ENCODE measurements at regions not wholly inside any gene's neighbourhood (a gene's known extent, or its start where the extent isn't known, plus 50 kb on each side); places are given as distances from the start of the nearest gene placed in this dataset.

DNA sequence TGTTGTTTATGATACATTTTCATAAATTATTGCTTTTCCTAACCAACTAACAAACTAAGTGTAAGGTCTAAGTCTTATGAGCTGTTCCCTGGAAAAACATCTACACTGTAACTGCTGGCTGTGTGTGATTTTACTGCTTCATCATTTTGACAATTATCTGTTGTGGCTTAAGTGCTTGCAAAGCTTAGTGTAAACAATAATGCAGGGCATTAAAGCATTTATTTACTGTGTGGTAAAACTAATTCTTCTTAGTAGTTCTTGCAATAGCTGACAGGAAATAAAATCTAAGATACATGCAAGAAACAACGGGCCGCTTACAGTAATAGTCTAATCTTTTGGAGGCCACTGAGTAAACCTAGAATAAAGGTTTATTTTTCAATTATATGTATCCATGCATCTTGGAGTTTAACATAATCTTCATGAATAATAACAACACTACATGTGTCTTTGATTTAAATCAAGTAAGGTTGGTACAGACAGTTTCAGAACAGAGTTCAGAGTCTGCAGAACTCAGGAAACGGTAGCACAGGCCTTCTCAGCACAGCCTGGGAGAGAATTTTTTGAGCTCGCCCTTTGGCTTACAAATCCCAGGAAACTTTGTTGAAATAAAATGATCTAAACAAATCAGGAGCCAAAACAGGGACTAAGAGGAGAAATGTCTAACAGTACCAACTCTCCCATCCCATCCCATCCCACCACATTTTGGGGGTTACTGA lies 473.1 kb downstream of the NR2F1-AS1 start:
- no peak overlapping the region for H3K4me3 Mint-ChIP-seq
- ChIA-PET CTCF (no interaction called here), POLR2A (no interaction called here)
- no peaks in the 10 kb centered on the region for H3K4me1 Mint-ChIP-seq
- H3K27ac Mint-ChIP-seq, result no peak overlapping the region
- DNase-seq, result no peak
- H3K9me3 Mint-ChIP-seq, result no peaks in the 10 kb centered on the region
- H3K36me3 Mint-ChIP-seq (ENCODE audit: low read depth), result no peaks in the 10 kb centered on the region
- no peaks in the 10 kb centered on the region for H3K27me3 Mint-ChIP-seq

- ChIA-PET POLR2A (no interaction called here), CTCF (no interaction called here)
- H3K4me1 Mint-ChIP-seq, result no peaks in the 10 kb centered on the region
- no peaks in the 10 kb centered on the region for H3K9me3 Mint-ChIP-seq
- DNase-seq, result no peak
- H3K36me3 Mint-ChIP-seq (ENCODE audit: low read depth), result no peaks in the 10 kb centered on the region
- H3K4me3 Mint-ChIP-seq, result no peak overlapping the region
- H3K27ac Mint-ChIP-seq, result no peak overlapping the region
- no peaks in the 10 kb centered on the region for H3K27me3 Mint-ChIP-seq
These were observed 473.9 kb downstream of the NR2F1-AS1 start for GRCh38 chr5:93107141-93107540.

GRCh38 chr5:93101661-93102060 lies 479.4 kb downstream of the NR2F1-AS1 start:
- Mint-ChIP-seq H3K36me3 (ENCODE audit: low read depth) (no peaks in the 10 kb centered on the region), H3K27me3 (no peaks in the 10 kb centered on the region), H3K9me3 (no peaks in the 10 kb centered on the region), H3K4me1 (no peaks in the 10 kb centered on the region), H3K27ac (no peak overlapping the region), H3K4me3 (no peak overlapping the region)
- CTCF ChIA-PET, result no interaction called here
- DNase-seq, result no peak
- POLR2A ChIA-PET, result no interaction called here

DNA sequence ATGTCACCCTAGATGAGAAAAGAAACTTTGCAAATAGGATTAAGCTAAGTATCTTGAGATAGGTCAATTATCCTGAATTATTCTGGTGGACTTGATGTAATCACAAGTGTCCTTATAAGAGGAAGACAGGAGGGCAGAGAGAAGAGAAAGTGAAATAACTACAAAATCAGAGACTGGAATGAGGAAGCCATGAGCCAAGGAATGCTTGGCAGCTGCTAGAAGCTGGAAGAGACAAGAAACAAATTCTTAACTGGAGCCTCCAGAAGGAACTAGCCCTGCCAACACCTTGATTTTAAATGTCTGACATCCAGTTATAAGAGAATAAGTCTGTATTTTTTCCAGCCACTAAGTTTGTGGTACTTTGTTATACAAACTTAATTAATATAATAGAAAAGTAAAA lies 480.0 kb downstream of the NR2F1-AS1 start:
- Mint-ChIP-seq H3K27me3 (no peaks in the 10 kb centered on the region), H3K36me3 (ENCODE audit: low read depth) (no peaks in the 10 kb centered on the region), H3K4me1 (no peaks in the 10 kb centered on the region), H3K4me3 (no peak overlapping the region), H3K27ac (no peak overlapping the region), H3K9me3 (no peaks in the 10 kb centered on the region)
- POLR2A ChIA-PET, result no interaction called here
- no peak for DNase-seq
- CTCF ChIA-PET, result no interaction called here

GRCh38 chr5:93100428-93100827 lies 480.6 kb downstream of the NR2F1-AS1 start:
- no peak for DNase-seq
- H3K36me3 Mint-ChIP-seq (ENCODE audit: low read depth), result no peaks in the 10 kb centered on the region
- no peaks in the 10 kb centered on the region for H3K27me3 Mint-ChIP-seq
- CTCF ChIA-PET, result no interaction called here
- H3K9me3 Mint-ChIP-seq, result no peaks in the 10 kb centered on the region
- POLR2A ChIA-PET, result no interaction called here
- H3K4me1 Mint-ChIP-seq, result no peaks in the 10 kb centered on the region
- no peak overlapping the region for H3K4me3 Mint-ChIP-seq
- H3K27ac Mint-ChIP-seq, result no peak overlapping the region

DNA sequence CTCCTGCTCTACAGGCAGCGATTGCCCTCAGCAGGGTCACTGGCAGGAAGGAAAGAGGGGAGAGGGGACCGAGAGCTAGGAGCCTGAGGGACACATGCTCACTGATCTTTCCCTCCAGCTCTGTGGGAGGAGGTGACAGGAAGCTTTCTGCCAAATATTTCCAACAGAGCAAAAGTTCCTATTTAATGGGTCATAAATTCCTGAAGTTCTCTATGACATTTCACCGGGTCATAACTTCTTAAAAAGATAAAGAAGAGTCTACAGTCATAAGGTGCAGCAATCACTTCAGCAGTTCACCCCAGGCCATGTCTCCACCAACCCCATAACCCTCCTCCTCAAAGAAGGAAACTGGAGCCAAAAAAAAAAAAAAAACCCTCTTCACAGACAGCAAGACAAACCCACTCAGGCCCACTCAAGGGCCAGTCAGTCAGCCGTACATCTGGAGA lies 481.1 kb downstream of the NR2F1-AS1 start:
- CTCF ChIA-PET, result no interaction called here
- Mint-ChIP-seq H3K36me3 (ENCODE audit: low read depth) (no peaks in the 10 kb centered on the region), H3K27me3 (no peaks in the 10 kb centered on the region), H3K27ac (no peak overlapping the region), H3K9me3 (no peaks in the 10 kb centered on the region), H3K4me3 (no peak overlapping the region), H3K4me1 (no peaks in the 10 kb centered on the region)
- no peak for DNase-seq
- POLR2A ChIA-PET, result no interaction called here

DNA sequence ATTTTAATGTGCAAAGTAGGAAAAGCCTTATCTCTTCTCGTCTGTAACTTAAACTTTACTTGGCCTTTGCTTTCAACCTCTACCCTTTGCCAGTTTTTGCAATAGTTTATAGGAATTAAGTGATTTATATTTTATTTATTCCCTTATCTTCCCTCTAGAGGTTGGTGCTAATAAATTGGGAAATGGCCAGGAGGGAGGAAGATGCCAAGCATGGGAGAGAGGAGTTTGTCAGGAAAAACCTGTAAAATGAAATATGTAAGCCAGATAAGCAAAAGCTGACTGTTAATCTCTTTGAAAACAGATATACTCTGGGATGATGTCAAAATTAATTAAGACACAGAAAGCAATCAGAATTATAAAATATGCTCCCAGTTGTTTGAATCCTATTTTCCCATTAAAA lies 484.5 kb downstream of the NR2F1-AS1 start:
- Mint-ChIP-seq H3K36me3 (ENCODE audit: low read depth) (no peaks in the 10 kb centered on the region), H3K4me1 (no peaks in the 10 kb centered on the region), H3K9me3 (peaks cover 3% of the 10 kb centered on the region), H3K27ac (no peak overlapping the region), H3K4me3 (no peak overlapping the region), H3K27me3 (no peaks in the 10 kb centered on the region)
- DNase-seq, result no peak
- ChIA-PET POLR2A (no interaction called here), CTCF (no interaction called here)

GRCh38 chr5:93092349-93093105 lies 488.5 kb downstream of the NR2F1-AS1 start:
- Mint-ChIP-seq H3K27me3 (no peaks in the 10 kb centered on the region), H3K27ac (no peak overlapping the region), H3K36me3 (ENCODE audit: low read depth) (no peaks in the 10 kb centered on the region), H3K4me1 (no peaks in the 10 kb centered on the region), H3K4me3 (no peak overlapping the region), H3K9me3 (peaks cover 3% of the 10 kb centered on the region)
- DNase-seq, result no peak
- ChIA-PET POLR2A (no interaction called here), CTCF (no interaction called here)

- H3K27me3 Mint-ChIP-seq, result no peaks in the 10 kb centered on the region
- H3K4me3 Mint-ChIP-seq, result no peak overlapping the region
- CTCF ChIA-PET, result no interaction called here
- no peak overlapping the region for H3K27ac Mint-ChIP-seq
- no peak for DNase-seq
- POLR2A ChIA-PET, result no interaction called here
- no peaks in the 10 kb centered on the region for H3K36me3 Mint-ChIP-seq (ENCODE audit: low read depth)
- no peaks in the 10 kb centered on the region for H3K4me1 Mint-ChIP-seq
- peaks cover 3% of the 10 kb centered on the region for H3K9me3 Mint-ChIP-seq
These were observed 490.3 kb downstream of the NR2F1-AS1 start for GRCh38 chr5:93090698-93091097.

DNA sequence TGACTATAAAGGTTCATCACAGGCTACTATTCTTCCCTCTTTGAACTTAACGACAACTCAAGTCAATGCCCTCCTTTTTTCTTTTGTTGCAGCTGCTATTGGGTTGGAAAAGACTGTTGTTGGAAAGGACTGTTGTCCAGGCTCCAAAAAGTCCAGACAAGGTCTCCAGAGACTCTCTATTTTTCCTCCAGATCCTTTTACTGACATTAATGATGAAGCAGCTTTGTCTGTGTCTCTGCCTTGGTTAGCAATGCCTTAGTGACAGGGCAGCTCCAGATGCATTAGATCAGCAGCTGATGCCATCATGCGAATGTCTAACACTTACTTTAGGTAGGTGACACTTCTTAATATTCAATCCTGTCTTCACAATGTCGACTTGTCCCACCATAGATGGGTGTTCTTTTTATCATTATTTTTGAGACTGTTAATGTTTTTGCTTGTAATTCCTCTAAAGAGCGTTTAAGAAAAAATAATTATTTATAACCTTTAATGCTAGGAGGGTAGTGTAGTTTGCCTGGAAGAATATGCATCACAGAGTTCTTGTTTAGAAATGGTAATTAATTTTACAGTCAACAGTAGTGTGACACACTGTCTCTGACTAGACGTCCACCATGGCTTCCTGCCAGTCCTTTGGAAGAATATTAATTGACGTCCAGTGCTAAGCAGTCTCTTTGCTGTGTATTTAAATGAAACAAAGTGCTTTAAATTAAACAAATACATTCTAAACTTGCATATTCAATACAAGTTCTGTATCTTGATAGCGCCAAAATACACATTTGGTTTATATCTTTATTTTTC lies 492.2 kb downstream of the NR2F1-AS1 start:
- Mint-ChIP-seq H3K4me1 (no peaks in the 10 kb centered on the region), H3K27ac (no peak overlapping the region), H3K9me3 (no peaks in the 10 kb centered on the region), H3K4me3 (no peak overlapping the region), H3K27me3 (no peaks in the 10 kb centered on the region), H3K36me3 (ENCODE audit: low read depth) (no peaks in the 10 kb centered on the region)
- ChIA-PET CTCF (no interaction called here), POLR2A (no interaction called here)
- no peak for DNase-seq

- H3K4me1 Mint-ChIP-seq, result no peaks in the 10 kb centered on the region
- no peaks in the 10 kb centered on the region for H3K36me3 Mint-ChIP-seq (ENCODE audit: low read depth)
These were observed 493.7 kb downstream of the NR2F1-AS1 start for GRCh38 chr5:93087326-93087725.

GRCh38 chr5:93082981-93083380 lies 498.0 kb downstream of the NR2F1-AS1 start:
- H3K27me3 Mint-ChIP-seq, result no peaks in the 10 kb centered on the region
- ChIA-PET CTCF (no interaction called here), POLR2A (no interaction called here)
- H3K27ac Mint-ChIP-seq, result no peak overlapping the region
- no peaks in the 10 kb centered on the region for H3K4me1 Mint-ChIP-seq
- H3K36me3 Mint-ChIP-seq (ENCODE audit: low read depth), result no peaks in the 10 kb centered on the region
- no peaks in the 10 kb centered on the region for H3K9me3 Mint-ChIP-seq
- no peak overlapping the region for H3K4me3 Mint-ChIP-seq
- no peak for DNase-seq

More at GRCh38 chr5:93087326-93087725, 493.7 kb downstream of the NR2F1-AS1 start:
- DNase-seq, result no peak
- ChIA-PET CTCF (no interaction called here), POLR2A (no interaction called here)
- Mint-ChIP-seq H3K27ac (no peak overlapping the region), H3K4me3 (no peak overlapping the region), H3K9me3 (no peaks in the 10 kb centered on the region), H3K27me3 (no peaks in the 10 kb centered on the region)

DNA sequence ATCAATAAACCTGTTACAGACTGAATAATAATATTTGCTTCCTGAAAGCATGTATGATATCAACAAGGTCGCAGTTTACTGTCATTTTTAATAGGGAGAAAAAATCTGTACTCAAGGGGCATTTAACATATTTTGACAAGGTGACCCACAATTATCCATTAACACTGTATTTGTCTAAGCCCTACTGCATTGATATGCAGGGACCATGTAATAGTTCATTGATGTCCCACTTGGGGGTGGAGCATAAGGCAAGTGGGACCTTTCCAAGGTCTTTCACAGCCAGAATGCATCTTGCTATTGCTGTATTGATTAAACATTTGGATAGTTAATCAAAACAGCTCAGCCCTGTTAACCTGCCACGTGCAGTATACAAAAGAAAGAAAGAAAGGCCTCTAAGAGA lies 502.0 kb downstream of the NR2F1-AS1 start:
- Mint-ChIP-seq H3K4me1 (no peaks in the 10 kb centered on the region), H3K4me3 (no peak overlapping the region), H3K36me3 (ENCODE audit: low read depth) (no peaks in the 10 kb centered on the region), H3K27ac (no peak overlapping the region), H3K9me3 (no peaks in the 10 kb centered on the region), H3K27me3 (no peaks in the 10 kb centered on the region)
- DNase-seq, result no peak
- CTCF ChIA-PET, result no interaction called here
- POLR2A ChIA-PET, result no interaction called here

Measured in activated CD4-positive, alpha-beta T cell treated with anti-CD3 and anti-CD28 coated beads, Interleukin-2, amount 10 ng/mL, durations not matched to agents 7 days and 5 days (primary cell).